DMS114 treated with DMSO at 0.1 percent for 48 hours (cell line): ENCODE measurements at regions not wholly inside any gene's neighbourhood (a gene's known extent, or its start where the extent isn't known, plus 50 kb on each side); places are given as distances from the start of the nearest gene placed in this dataset.
"Not testable (repeated sequence)": the region's sequence is repeated elsewhere in the genome, so short reads cannot be mapped to it uniquely, and the experiment has no call there.

Source experiments
- DNase-seq: peaks from one replicate; lab custom pipeline; 2025; ENCODE audit not compliant: unreplicated experiment; lab: John Stamatoyannopoulos, UW

DNA sequence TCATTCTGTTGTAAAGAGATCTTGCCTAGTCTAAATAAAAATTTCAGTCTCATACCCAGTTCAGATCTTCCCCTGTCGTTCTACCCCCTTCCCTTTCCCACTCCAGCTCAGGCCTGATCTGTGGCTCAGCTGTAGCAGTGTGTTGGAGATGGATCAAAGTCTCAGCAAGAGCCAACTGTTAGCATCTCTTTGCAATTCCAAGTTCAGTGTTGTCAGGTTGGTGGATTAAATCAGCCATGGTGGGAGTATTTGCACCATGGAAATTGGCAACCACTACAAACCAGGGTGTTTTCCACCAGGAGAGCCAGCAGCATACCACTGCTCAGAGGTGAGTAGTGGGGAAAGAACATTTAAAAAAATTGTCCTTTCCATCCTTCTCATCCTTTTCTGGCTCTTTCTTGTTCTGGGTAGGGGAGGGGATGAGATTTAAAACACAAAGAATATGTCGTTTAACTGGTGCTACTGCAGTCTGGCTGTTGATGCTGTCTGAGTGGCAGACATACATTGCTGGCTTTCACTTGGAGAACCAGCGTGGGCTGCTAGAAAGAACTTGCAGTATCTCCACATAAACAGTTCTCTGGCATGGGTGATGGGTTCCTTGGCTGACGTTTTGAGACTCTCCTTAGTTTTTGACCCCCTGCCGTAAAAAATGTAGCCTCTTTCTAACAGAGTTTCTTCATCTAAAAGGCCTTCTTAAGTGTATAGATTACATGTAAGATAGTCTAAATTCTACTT lies 514.1 kb downstream of the RAB38 start:
- no peak for DNase-seq

DNA sequence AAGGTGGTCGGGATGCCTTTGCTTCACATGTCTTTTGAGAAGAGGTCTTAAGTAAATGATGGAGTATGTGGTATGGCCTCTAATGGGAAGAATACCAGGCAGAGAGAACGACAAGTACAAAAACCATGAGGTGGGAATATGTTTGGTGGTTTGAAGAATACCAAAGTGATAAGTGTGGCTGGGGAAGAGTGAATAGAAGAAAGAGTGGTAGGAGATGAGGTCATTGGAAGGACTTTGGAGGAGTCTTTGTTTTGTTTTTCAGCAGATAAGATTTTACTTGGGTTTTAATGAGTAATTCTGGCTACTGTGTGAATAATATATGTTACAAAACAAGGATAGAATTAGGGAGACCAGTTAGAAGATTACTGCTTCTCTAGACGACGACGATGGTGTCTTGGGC lies 515.4 kb downstream of the RAB38 start:
- no peak for DNase-seq

DNA sequence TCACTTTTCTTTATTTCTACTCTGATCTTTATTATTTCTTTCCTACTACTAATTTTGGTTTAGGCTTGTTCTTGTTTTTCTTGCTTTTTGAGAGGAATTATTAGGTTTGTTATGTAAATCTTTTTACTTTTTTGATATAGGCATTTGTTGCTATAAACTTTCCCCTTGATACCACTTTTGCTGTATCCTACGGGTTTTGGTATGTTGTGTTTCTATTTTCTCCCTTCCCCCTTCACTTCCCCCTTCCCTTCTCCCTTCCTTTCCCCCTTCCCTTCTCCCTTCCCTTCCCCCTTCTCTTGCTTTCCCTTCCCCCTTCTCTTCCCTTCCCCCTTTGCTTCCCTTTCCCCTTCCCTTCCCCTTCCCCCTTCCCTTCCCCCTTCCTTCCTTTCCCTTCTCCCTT lies 529.6 kb downstream of the RAB38 start:
- no peak for DNase-seq

DNA sequence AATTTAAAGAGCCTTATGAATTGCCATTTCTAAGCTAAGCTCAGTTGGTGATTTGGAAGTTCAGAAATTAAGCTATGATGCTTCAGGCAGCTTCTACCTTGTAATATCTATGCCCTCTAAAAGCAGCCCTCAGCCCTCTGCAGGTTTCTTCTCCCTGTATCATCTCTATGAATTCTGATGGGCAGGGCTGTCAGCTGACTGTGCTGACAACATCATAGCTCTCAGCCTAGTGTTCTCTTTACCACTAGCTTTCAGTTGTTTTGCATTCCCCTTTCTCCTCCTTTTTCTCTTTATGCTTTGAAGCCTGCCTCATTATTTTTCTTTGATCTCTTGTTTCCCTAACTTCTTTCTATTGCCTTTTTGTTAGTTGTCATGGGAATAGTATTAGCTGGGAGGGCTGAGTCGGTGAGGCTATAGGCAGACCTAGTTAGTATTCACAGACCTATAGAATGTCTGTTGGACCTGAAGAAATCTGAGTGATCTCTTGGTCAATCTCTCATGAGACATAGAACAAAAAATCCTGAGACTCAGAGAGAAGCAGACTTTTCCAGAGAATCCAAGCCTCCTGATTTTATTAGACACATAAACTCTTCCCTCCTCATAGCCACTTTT lies 535.4 kb downstream of the RAB38 start:
- DNase-seq: no peak

DNA sequence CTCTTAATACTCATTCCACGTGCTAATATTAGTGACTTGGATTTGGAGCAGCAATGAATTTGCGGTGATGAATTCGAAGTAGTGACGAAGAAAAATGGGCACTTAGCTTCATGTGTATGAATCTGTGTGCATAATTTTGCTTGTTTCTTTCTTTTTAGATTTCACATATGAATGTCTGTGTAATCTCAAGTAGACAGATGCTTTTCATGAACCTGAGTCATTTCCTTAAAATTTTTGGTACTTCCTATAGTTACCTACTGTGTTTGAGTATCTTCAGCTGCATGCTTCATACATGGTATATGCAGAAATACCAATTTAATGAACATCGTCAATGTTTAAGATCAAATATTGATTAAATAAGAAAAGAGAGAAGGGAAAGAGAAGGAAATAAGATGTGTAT lies 540.2 kb downstream of the RAB38 start:
- DNase-seq: no peak

DNA sequence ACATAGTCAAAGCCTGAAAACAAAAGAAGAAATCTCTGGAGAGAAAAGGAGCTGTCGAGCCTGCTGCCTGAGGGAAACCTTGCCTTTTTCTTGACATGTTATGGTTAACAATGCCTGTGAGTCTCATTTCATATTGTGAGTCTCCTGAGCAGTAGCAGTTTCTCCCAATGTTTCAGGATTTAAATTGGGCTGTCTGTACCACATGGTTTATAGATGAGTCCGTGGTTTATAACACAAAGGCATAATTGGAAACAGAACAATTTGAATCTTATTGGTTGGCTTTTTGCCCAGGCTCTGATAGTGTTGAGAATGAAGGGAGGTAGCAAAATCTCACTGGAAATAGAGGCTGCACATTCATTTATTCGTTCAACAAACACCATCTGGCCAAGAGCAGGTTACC lies 540.9 kb downstream of the RAB38 start:
- DNase-seq: no peak

DNA sequence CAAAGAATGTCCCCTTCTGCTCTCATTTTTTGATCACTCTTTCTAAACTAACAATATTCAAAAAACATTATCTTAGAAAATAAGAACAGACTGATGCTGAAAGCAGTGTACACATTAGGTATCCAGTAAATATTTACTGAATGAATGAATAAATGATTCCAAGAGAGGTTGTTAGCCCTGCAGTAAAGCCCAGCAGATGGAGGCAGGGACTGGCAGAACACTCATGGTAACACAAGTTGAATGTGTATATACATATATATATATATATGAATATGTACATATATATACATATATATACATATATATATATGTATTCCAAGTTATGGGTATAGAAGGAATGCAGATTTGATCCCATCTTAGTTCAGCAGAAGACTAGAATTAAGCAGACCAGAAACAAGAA lies 546.3 kb downstream of the RAB38 start:
- DNase-seq: no peak

DNA sequence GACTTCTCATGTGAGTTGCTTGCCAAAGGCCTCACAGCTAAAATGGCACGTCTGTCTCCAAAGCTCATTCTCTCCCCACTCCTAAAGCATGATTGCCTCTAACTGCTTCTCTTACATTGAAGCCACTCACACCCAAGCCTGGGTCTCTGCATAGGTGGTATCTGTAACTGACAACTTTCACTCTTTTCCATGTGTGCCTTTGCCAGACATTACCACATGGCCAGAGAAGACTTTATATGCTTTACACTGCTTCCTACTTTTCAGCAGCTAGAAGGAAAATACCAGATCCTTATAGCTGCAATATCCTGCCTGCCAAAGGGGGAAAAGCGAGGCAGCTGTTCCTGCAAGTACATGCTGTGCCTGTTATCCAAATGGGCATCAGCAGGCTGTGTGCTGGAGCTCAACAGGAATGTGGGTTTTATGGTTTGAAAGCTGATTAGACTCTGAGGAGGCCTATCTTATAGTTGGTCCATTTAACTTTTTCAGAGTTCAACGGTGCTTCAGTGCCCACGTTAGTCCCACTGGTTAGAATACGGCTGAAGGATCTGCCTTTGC lies 547.1 kb downstream of the RAB38 start:
- no peak for DNase-seq

DNA sequence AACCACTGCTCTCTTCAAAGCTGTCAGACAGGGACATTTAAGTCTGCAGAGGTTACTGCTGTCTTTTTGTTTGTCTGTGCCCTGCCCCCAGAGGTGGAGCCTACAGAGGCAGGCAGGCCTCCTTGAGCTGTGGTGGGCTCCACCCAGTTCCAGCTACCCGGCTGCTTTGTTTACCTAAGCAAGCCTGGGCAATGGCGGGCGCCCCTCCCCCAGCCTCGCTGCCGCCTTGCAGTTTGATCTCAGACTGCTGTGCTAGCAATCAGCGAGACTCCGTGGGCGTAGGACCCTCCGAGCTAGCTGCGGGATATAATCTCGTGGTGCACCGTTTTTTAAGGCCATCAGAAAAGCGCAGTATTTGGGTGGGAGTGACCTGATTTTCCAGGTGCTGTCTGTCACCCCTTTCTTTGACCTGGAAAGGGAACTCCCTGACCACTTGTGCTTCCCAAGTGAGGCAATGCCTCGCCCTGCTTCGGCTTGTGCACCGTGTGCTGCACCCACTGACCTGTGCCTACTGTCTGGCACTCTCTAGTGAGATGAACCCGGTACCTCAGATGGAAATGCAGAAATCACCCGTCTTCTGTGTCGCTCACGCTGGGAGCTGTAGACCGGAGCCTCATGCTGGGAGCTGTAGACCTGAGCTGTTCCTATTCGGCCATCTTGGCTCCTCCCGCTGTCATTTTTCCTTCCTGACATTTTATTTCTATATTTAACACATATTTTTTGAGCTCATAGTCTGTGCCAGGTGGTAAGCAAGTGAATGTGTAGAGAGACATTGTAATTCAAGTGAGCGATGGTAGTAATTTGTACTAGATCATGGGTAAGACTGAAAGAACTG lies 551.5 kb downstream of the RAB38 start:
- DNase-seq: not testable (repeated sequence)

DNA sequence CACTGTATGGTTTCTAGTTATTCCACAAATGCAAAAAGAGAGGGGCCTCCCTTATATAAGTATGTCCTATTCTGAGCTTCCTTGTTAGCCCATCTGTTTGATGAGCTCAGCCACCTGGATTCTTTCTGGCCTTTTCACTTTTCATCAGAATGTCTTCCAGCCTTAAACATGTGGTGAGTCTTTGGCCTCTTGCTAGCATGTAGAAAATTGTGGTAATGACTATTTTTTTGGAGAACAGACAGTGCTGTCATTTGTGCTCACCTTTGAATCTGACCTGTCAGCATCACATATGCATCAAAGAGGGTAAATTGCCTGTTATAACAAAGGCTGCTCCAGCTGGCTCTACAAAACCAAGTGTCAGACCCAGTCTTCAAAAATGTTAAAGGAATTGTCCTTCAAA lies 558.7 kb downstream of the RAB38 start:
- DNase-seq: no peak

DNA sequence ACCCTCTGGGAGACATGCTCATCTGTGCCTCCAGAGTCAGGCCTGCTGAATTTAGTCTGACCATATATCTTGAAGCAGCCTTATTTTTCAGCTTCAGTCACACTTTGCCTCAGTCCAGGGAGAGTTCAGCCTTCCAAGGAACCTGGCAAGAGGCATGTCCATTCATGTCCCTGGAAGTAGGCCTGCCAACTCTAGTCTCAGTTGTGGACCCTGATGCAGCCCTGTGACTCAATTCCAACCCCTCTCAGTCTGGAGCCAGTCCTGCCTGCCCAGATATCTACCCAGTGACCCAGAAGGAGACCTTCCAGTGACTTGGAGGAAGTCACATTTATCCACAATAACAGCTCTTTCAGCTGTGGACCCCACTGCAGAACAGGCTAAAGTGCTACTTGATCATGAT lies 566.6 kb downstream of the TMEM135 start:
- DNase-seq: no peak

DNA sequence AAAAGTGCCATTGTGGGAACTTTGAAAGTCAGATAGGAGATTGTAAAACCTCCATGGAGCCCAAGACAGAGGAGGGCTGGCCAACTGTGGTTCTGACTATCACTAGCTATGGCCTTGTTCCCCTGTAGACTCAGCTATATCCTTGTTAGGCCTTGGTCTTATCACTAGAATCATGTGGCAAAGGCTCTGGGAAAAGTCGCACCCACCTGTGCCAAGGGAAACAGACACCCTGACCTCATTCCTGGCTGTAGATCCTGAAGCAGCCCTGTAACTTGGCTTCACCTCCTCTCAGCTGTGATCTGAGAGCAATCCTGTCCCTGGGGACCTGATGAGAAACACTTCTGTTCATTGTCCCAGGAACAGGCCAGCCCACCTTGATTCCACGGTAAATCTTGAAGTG lies 566.2 kb downstream of the TMEM135 start:
- DNase-seq: no peak

DNA sequence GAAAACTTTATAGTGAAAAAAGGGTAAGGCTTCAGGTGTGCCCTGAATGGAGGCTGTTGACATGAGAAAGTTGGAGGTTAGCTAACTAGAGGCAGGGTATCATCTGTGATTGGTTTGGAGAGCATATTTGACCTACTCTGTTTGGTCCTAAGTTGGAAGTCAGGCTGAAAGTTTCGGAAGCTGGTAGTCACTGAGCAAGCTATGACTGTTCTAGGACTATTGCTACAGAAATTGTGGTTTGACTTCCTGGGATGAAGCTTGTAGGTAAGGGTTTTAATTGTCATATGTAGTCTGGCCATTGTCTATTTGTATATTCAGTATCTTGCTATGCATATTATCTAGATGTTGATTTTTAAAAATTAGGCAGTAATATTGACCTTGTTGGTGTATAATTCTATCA lies 565.0 kb downstream of the TMEM135 start:
- DNase-seq: no peak

DNA sequence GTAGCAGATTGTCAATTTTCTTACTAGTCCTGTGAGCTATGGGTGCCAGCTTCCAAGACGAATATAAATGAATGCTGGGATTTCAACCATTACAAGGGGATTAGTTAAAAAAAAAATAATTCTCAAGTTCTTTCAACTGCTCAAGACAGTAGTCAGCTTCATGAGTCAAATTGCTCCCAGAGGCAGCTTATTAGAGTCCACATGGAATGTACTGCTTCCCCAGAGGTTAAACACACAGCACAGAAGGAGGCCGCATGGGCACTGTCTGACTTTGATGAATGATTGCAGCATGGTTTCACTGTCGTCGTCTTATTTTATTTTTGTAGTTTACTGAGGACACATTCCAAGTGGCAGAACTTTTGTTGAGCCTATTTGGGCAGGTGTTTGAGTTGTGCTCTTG lies 563.2 kb downstream of the TMEM135 start:
- DNase-seq: no peak

DNA sequence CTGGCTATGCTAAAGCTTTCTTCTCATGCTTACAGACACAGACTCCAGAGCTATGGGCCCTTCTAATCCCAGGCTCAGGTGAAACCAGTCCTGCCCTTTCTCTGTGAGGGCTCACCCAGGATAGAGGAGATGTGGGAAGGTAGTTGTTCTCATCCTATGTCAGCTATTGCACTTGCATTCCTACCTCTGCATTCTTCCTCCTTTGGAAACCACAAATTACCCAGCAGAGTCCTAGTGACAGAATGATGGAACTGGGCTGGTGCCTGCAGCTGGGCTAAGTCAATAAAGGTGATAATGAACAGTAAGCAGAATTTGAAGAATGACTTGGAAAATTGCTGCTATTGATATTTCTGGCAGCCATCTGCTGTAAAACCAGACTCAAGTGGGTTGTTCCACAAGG lies 560.0 kb downstream of the TMEM135 start:
- DNase-seq: no peak

DNA sequence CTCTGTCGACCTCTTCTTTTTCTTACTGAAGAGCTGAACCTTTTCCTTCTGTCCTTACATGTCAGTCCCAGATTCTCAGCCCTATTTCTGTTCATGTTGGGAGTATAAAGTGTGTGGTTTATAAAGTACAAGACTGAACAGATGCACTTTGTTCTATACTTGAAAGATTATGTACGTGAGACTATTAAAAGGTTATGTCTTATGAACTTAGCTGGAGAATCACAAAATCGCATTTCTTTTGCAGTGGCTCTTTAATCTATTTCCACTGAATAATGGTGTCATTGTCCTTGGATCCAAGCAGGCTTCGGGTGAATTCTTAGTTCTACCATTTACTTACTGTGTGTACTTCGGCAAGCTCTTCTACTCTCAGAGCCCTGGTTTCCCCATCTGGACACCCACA lies 558.4 kb downstream of the TMEM135 start:
- DNase-seq: no peak

DNA sequence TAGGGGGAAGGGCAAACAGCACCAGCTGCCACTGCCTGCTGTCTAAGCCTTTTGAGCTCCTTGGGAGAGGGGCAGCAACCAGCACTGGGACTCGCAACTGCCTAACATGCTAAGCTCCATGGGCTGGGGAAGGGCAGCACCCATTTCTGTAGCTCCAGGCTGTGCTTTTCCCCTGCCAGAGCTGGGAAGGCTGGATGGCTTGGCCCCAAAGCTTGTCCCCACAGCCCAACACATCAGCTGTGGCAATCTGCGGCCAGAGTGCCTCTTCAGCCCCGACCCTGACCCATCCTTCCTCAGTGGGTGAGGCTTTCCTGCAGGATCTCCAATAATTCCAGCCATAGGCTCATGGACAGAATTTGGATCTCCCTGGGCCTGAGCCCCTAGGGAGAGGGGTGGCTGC lies 551.3 kb downstream of the TMEM135 start:
- no peak for DNase-seq

DNA sequence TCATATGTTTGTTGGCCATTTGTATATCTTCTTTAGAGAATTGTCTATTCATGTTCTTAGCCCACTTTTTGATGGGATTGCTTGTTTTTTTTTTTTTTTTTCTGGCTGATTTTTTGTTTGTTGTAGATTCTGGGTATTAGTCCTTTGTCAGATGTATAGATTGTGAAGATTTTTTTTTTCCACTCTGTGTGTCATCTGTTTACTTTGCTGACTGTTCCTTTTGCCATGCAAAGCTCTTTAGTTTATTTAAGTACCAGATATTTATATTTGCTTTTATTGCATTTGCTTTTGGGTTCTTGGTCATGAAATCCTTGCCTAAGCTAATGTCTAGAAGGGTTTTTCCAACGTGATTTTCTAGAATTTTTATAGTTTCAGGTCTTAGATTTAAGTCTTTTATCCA lies 547.9 kb downstream of the TMEM135 start:
- not testable (repeated sequence) for DNase-seq

DNA sequence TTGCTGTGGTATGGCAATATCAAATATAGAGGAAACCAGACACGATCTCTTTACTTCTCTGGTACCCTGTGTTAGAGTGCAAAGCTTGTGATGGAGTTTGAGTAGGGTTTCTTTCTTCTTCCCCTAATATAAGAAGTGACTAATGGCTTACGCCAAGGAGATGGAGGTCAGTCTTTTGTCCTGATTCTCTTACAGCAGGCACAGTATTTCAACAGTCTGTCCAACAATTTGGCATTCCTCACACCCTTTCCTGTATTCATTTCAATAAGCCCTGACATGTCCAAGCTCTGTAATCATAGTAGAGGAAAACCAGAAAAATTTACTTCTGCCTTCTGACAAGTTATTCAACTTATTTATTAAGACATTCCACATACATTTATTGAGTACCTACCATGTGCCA lies 546.2 kb downstream of the TMEM135 start:
- DNase-seq: no peak

DNA sequence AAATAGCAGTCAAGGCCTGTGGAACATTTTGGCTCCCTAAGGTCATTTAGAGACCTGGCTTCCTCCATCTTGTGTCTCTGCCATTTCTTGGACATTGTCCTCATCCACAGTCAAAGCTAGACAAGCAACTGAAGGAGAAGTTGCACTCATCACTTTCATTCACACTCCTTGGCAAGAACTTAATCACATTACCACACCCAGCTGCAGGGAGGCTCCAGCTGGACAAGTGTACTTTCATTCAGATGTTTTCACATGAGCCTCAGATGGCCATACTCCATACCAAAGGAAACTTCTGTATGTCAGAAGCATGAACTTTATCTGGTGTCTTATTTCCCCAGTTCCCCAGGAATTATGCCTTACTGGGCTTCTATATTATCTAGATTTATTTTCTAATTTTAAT lies 537.4 kb downstream of the TMEM135 start:
- no peak for DNase-seq

DNA sequence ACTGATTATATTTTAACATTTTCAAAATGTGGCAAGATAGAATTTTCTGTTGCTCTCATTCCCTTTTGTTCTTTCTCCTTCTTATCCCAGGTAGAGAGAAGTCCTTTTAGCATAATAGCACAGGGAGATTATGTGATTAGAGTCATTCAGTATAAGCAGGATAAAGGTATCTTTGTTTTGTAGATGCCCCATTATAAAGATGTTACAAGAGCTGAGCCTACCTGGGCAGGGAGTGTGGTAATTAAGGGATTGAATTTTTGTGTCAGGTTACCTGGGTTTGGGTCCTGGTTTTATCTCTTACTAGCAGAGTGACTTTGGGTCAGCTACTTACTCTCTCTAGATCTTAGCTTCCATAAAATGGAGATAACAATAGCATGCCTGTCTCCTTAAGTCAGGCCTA lies 536.5 kb downstream of the TMEM135 start:
- DNase-seq: no peak

DNA sequence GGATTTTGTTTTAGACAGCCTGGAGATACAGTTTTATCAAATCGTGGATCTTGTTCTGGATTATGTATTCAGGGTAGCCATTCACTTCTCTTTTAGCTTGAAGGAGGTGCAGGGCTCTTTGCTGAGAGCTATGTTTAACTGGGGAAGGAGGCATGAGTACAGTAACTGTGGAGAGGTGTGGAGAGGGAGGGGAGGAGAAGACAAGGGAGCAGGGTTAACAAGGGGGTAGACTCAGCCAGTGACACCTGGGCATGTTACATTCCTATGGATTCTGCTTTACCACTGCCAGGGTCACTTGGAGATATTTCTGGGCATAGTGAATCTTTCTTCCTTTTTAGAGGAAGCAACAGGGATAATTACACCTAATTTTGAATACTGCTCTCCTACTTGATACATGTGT lies 536.0 kb downstream of the TMEM135 start:
- no peak for DNase-seq
